Stimulated activated CD4-positive, alpha-beta T cell treated with anti-CD3 and anti-CD28 coated beads, Interleukin-4, amount 100 ng/mL, for 24 hours (primary cell): ENCODE measurements at regions not wholly inside any gene's neighbourhood (a gene's known extent, or its start where the extent isn't known, plus 50 kb on each side); places are given as distances from the start of the nearest gene placed in this dataset.

ENCODE experiments used
- DNase-seq: peaks from one replicate; pipeline ENCODE4 v3.0.0-alpha.2; 2020

DNA sequence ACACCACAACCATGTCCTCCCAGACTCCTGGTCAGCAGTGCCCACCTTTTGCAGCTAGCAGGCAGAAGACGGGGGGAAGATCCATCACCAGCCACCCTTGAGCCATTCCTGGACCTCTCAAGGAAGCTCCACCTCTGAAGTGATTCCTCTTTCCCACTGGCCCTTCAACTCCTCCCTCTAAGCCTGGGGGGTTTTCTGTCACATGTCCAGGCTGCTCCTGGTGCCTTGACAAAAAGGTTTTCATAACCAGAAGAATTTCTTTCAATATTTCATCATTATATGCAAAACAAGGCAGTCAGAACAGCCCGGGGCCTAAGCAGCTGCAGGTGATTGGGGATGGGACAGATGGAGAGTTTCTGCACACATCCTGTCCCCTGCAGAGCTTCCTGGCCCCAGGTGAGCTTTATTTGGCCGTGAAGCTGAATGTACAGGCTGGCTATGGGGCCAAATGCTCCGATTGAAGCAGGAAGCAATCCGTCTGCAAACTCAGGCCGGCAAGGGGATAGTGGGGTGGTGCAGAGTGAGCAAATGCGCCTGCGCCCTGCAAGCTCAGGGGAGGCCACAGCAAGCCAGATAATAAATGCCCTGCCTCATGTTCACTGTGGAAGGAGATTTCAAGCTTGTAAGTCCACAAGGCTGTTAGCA lies 173.5 kb downstream of the C5orf15 start:
- no peak for DNase-seq

DNA sequence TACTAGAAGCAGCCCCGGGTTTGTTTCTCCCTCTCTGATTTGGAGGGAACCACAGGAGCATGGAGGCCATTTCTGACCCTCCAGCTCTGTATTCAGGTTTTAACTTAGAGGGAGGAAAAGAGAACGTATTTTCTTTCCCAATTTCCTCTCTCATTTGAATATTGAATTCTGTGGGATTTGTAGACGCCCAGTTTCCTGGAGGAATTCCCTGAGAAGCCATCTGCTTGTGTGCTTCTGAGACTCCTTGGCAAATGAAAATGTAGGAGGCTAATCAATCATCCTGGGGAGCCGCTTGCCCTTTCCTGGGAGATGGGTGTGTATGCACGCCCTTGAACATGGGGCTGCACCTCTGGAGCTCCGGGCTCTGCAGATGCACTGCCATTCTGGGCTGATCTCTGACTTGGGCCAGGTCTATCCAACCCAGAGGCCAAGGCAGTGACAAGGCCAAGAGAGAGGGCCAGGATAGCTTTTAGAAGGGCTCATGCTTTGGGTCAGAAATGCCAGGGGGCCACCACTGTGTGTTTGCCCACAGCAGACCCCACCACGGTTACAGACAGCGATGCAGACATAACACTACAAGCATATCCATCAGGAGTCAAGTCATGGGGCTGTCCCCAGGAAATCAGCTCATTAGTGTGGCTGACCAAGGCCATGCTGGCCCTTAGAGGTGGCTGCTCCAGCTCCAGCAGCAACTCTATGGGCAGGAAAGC lies 174.5 kb downstream of the C5orf15 start:
- no peak for DNase-seq

DNA sequence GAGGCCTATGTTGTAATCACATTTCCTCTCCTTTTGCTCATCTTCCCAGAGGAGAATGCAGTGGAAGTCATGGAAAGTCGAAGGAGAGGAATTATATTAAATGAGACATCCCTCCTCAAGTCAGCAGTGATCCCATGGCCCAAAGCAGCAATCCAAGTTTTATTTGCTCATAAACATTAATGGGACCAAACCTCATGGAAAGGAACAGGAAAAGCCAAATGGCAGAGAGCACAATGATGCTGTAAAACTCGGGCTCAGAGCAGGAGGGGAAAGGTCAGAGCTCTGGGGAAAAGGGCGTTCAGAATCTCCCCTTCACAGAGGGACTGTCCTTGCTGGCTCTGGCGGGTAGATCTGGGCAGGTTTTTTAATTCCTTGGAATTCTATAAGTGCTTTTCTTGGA lies 175.8 kb downstream of the C5orf15 start:
- DNase-seq: no peak

DNA sequence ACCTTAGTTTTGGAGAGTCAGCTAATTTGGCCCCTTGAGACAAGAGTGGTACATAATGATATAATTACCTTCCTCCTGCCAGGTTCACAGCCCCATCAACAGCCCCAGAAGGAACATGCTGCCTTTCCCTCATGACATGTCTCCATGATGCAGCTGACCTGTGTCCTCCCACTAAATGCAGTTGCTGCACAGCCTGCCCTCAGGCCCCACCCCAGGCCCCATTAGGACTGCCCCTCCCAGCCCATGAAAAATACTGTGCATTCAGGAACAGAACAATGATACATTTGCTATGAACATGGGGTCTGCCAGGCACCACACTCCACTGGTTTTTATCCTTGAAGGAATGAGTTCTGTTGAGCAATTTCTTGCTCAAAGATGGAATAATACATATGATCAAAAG lies 176.4 kb downstream of the C5orf15 start:
- DNase-seq: no peak

DNA sequence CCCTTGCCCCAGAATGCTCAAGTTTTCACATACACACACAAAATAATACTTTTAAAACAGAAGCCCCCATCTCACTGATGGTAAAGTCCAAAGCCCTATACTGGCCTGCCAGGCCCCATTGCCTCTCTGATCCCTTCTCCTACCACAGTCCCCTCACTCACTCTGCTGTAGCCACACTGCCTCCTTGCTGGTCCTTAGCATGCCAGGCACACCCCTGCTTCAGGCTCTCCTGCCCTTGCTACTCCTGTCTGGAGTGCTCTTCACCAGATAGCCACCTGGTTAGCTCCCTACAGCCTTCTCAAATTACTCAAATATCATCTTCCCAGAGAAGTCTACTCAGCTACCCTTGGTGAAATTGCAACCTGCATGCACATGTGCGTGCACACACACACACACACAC lies 177.5 kb downstream of the C5orf15 start:
- DNase-seq: no peak

DNA sequence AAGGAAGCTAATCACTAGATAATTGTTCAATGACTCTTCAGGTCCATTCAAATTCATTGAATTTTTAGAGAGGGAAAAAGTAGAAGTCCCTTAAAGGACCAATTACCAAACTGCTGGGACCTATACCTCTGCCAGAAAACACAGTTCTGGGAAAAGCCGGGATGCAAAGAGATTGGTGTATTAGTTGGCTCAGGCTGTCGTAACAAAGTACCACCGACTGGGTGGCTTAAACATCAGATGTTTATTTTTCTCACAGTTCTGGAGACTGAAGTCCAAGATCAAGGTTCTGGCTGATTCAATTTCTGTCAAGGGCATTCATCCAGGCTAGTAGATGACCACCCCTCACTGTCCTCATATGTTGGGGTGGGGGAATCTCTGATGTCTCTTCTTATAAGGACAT lies 177.1 kb upstream of the FSTL4 start:
- DNase-seq: no peak

DNA sequence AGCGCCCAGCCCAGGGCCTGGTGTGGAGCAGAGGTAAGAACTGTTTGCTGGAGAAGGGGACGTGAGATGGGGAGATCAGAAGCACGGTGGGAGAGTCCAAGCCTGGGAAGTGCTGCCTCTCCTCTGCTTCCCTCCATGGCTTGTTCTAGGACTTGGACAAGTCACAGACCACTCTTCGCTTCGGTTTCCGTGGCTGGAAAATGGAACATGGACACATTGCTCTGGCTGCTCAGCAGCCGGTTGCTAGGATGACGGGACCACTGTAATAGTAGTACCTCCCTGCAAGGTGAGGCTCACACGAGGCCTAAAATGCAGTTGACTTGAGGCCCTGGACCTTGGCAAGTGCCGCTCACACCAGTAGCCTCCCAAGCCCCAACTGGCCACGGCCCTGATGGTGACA lies 175.8 kb upstream of the FSTL4 start:
- no peak for DNase-seq

DNA sequence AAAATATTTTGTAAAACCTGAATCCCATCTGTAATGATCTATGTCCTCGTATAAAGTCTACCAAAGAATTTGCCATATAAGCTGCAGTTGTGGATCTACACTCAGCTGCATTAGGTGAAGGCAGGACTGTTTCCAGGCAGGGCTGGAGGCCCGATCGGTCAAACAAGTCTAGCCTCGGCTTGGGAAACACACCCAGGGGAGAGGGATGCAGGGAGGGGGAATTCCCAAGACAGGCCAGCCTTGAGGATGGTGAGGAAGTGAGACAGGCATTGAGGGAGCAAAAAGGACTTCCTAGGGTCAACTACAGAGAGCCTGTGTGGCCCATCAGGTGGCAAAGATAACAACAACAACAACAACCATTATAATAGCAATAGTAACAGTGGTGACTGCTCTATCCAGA lies 174.1 kb upstream of the FSTL4 start:
- no peak for DNase-seq

DNA sequence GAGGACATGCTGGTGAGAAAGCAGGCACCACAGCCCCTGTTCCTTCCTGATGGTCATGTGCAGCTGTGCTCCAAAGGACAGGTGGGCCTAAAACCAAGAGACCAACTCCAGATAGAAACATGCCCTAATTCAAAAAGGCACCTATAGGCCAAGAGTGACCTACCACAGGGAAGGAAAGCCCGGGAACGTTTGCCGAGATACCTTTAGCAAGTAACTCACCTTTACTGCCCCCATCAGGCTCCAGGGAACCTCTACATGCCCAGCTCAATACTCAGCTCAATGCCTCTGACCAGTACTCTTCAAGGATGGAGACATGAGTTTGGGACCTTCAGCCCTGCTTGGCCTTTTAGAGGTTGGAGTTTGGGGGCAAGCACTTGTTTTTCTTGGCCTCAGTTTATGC lies 172.8 kb upstream of the FSTL4 start:
- DNase-seq: no peak

DNA sequence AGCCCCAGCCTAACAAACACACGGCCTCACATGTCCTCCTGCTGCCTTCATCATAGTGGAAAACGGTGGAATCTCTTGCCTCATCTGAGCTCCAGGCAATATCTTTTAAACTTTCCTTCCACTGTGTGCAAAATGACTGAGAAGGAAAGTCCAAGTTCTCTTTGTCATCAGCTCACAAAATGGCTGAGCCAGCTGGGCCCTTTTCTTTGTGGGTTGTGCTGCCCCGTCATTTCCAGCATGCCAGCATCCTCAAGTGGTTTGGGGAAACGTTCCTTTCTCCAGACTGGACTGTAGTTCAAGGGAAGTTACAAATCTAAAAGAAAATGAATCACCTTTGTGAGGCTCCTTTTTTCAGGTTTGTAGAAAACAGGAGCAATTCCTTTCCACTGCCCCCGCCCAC lies 171.1 kb upstream of the FSTL4 start:
- DNase-seq: no peak

DNA sequence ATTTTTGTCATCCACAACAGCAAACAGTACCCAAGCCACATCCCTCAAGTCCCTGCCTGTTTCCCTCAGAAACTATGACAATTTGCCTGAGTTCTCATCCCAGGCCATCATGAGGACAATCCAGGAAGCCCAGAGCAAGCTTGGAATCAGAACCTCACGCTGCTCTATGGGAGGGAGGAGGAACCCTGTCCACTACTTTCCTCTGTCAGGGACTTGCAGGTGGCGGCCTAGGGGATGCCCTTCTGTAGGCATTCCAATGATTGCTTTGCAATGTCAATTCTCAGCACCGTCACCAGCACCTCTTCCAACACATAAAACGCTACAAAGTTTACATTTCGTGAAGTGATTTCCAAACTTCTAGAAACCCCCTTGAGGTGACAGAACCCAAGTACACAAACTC lies 170.4 kb upstream of the FSTL4 start:
- DNase-seq: no peak

DNA sequence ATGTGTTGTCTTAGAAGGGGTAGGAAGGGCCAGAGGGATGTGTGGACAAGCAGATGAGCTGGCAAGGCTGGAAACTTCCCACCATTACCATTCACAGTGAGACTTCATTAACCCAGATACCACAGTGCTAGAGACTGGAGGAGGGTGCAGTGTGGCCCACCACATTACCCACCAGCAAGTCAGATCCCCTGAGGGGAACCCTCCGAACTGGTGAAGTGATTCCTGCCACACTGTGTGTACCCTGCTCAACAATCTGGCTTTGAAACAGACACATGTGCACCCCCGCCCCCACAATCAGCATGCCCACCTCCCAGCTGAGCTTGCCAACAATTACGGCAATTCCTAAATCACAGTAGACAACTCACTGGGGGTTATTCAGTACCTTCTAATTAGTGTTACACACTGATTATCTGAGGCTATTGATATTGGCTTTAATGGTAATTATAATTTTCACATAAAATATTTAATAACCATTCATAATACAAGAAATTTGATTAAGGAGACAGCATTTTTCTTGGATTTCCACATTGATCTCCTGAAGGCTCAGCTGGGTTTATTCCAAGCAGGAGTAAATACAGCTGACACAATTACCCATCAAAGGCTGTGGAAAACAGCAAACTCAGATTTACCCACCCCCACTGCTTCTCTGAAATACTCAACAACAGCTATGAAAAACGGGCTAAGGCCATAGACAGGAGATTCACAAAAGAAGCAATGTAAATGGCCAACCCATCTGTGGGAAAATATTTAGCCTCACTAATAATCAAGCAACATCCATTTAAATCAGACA lies 169.3 kb upstream of the FSTL4 start:
- no peak for DNase-seq

DNA sequence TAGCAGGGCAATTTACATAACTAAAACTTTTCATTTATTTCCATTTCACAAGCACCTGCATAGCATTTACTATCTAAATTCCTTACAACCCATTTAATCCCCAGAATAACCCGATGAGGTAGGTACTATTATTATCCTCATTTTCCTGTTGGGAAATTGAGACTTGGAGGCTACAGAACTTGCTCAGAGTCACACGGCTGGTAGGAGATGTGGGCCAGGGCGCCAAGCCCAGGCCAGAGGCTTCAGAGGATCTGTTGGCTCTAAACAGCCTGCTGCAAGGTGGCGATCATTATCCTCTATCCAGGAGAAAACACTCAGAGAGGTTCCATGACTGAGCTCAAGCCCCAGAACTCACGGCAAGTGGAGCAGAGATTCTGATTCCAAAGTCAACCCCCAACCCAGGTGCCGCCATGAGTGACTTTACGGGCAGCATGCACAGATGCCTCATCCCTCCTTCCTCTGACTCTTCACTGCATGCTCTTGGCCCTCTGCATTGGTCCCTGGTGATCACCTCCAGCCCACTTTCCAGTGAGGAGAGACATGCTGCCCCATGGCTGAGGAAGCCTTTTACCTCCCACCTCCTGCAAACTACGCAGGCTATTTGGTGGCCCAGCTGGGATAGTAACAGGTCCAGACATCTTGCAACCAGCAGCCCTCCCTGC lies 168.4 kb upstream of the FSTL4 start:
- no peak for DNase-seq

DNA sequence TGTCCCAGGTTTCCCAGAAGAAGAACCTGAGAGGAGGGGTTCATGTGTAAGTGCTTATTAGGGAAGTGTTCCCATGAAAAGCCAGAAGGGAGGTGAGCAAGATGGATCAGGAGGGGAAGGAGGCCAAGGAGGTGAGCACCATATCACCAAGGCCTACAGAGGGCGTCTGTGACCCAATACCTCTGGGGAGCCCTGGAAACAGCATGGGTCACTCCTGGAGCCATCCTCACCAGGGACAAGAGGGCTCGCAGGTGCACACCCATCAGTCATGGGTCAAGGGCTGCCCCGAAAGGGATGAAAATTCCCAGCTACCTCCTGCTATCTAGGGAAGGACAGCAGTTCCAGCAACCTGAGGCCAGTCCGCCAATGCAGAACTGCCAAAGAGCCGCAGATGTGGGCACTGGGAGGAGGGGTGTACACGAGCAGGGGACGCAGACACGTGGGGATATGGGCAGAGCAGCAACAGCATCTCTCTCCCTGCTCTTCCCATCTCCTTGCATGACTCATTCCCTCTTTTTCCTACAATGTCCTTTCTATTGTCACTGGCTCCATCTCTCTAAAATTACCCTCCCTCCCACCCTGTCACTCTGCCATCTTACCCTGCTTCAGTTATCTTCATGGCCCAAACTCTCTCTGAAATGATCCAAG lies 167.6 kb upstream of the FSTL4 start:
- no peak for DNase-seq

DNA sequence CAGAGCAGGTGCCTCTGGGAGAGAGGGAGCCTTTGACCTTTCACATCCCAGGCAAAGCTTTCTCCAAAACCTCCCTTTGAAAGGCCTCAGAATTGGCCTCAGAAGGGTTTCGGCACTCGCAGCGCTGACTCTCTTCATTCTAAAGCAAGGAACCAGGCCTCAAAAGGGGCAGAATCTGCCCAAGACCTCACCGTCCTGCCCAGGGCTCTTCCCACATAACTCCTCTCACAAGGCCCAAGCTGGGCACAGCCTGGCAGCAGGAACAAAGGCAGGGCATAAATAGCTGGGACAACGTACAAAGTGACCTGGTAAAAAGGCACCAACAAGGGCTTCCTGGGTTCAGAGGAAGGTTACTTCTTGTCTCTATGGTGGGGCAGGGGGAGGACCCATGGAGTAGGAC lies 166.3 kb upstream of the FSTL4 start:
- no peak for DNase-seq

DNA sequence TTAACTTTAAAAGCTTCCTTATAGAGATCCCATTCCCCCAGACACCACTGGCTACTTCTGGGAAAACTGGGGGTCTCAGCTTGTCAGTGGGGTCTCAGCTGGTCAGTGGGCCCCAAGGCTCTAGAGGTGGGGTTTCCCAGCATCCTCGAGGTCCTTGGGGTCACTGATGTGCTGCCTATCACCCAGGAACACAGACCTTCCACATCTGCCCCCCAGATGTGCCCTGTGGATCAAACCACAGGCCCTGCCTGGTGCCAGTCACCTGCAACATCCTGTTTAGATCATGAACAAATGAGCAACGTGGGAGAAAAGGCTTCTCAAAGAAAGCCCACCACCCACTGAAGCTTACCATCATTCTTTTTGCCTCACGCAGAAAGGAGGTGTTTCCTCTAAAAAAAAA lies 165.6 kb upstream of the FSTL4 start:
- DNase-seq: no peak

DNA sequence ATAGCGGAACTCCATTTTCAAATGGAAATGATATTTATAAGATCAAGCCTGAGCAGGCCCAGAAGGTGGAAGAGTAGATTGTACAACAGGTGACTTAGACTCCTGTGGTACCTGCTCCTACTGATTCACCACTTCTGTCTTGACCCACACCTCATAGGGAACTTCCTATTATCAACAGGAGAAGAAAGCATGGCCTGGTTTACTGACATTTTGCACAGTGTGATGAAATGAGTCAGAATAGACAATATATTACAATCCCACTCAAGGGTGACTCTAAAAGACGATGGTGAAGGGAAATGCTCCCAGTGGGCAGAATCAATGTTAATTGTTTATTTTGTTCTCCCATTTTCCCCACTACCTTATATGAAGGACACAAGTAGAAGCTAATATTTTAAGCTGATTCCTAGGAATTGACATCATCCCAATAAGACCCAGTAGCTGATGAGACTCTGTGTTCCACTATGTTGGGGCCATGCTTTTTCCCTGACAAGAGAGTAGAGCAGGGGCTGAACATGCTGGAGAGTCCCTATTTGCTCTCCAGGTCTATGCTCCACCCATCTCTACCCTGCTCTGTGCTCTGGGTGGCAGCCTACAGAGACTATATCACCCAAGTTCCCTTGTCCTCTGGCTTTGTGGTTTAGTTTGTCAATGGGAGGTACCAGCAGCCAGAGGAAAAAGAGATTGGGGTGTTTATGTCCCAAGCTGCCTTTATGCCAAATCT lies 163.4 kb upstream of the FSTL4 start:
- no peak for DNase-seq

DNA sequence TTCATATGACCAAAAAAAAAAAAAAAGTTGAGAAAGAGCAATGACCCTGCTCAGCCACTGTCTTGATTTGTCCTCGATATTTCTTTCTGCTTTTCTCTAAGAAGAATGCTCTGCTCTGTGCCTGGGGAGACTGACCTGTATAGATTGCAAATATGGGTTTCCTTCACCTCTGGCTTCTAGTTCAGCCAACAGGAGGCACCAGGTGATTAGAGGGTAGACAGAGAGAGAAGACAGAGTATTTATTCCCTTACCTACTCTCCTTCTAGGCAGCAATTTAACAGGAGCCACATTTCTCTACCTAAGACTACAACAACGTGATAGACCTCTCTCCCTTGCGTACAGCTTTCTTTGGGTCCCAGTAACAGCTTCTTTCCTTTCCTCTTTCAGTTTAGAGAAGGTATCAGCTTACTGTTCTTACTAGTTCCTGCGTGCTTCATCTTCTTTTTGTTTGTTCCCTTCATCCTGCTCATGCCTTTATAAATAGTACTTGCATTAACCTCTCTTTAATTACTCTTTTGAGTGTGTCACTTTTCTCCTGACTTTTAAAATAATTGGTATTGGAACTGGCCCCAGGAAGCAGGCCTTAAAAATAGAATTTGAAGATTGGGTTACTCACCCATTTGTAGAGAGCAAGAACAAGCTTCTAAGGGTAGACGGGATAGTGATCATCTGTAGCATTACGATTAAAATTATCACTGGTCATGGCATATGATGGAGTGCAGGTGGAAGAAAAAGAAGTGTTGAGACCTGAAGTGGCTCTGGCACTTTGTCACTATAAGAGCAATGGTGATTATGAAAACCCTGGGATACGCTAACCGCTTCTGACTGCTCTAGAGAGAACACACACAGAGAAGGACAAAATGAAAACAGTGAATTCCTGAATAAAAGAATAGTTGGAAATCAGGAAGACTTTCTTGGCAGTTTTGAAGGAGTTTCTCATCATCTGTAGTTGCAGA lies 161.2 kb upstream of the FSTL4 start:
- DNase-seq: no peak

DNA sequence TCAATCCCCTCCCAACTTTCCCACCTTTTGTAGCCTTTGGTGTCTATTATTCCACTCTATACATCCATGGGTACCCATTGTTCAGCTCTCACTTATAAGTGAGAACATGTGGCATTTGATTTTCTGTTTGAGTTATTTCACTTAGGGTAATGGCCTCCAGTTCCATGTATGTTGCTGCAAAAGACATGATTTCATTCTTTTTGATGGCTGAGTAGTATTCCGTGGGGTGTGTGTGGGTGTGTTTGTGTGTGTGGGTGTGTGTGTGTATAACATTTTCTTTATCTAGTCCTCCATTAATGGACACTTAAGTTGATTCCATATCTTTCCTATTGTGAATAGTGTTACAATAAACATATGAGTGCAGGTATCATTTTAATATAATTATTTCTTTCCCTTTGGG lies 157.5 kb upstream of the FSTL4 start:
- no peak for DNase-seq

DNA sequence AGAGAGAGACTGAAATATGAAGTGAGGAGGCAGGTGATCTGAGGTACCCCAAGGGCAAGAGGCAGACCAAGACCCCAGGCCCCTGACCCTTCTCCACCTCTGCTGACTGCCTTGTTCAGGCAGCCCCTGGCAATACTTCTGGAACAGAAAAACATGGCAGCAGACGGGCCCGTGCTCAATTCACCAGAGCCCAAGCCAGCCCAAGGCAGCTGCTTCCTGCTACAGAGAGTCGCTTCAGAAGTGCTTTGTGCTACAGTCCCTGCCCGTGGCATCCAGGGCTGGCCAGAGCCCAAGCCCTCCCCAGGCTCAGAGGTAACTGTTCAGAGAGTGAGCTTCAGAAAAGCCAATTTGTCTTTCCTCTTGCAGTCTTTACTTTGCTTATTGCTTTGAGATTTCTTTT lies 151.4 kb upstream of the FSTL4 start:
- DNase-seq: no peak

DNA sequence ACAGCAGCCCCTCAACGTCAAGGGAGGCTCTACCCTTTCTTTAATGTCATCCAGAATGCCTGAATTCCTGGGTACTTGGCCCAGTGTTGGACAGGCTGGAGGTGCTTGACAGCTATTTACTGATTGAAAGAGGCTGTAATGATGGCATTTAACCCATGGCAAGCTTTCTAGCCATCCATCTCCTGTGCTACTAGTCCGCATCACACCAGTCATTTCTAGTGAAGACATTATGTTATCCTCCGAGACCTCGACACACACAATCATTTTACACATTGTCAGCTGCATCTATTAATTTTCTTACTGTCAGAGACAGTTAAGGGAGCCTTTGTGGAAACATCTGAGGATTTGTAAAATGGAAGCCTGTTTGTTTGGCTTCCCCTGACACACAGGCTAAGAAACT lies 149.3 kb upstream of the FSTL4 start:
- no peak for DNase-seq
